Activated CD4-positive, alpha-beta T cell treated with anti-CD3 and anti-CD28 coated beads, Interleukin-2, Interleukin-4, amounts not matched to agents 100 ng/mL and 50 ng/mL, durations not matched to agents 16 hours and 8 hours (primary cell): ENCODE measurements at regions not wholly inside any gene's neighbourhood (a gene's known extent, or its start where the extent isn't known, plus 50 kb on each side); places are given as distances from the start of the nearest gene placed in this dataset.
"Not testable (repeated sequence)": the region's sequence is repeated elsewhere in the genome, so short reads cannot be mapped to it uniquely, and the experiment has no call there.

Source experiments
- DNase-seq: peaks from one replicate; pipeline ENCODE4 v3.0.0-alpha.2; 2020; ENCODE audit warnings: low spot score

GRCh38 chr2:146970981-146971380 lies 873.8 kb upstream of the ACVR2A start:
- not testable (repeated sequence) for DNase-seq

- not testable (repeated sequence) for DNase-seq
Measured at GRCh38 chr2:146969703-146970102, 875.1 kb upstream of the ACVR2A start.

DNA sequence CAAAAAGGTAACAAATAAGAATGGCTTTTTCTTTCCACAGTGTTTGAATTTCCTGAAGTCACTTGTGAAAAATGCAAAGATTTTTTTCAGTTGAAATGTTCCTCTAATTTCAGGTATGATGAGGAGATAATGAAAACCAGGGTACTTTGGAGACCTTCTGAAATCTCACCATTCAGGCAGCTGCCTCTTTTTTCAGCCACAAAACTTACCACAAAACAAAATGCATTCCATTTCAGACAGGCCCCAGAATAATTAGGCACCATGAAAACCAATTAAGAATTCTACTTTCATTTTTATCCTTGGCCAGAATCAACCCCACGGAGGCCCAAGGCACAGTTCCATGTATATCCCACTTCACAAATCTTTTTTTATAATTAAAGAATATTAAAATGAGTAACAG lies 880.3 kb upstream of the ACVR2A start:
- no peak for DNase-seq

GRCh38 chr2:146954544-146954943 lies 890.3 kb upstream of the ACVR2A start:
- DNase-seq: no peak

DNA sequence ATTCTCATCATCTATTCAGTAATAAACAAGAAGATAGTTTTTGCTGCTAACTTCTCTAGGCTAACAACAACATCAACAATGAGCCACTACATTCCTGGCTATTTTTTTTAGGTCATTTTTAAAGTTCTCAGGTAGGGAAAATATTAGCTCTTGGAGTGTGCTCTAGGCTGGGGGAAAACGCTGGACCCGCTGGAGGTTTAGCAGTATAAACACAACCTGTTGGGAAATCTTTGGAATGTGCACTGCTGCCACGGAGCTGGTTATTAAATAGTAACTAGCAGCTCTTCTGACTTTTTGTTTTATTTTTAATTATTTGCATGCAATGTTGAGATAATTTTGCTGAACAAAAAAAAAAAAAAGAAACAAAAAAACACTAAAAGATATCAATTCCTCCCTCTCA lies 892.1 kb upstream of the ACVR2A start:
- no peak for DNase-seq

DNA sequence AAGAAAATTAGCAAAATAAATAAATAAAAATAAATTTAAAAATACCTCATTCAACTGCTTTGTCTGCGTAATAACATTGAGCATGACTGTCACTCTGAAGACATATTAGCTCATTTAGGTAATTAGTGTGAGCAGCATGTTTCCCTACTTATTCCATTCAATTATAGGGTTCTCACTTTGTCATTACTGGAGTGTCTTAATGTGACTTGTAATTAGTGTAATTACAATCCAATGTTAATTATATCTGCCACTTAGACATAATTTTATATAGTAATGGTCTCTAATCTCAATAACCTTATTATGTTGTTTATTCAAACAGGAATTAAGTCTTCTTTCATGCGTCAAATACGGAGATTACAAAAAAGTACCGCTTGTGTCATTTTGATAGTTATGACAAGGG lies 893.9 kb upstream of the ACVR2A start:
- DNase-seq: no peak

DNA sequence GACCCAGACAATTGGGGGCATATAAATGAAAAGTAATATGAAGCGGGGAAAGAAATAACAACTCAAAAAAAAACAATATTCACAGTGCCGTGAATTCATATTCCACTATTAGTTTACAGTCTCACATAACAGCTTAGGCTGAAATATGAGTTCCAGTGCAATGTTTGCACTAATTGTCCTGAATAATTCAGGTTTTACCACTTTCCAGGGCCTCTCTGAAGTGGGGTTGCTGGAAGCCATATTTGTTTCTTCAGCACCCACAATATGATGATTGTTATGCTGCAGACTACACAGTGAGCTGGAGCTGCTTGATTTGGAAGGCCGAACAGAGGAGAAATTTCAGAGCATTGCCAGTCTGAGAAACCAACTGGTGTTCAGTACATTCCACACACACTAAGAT lies 894.5 kb upstream of the ACVR2A start:
- no peak for DNase-seq

- no peak for DNase-seq
Measured at GRCh38 chr2:146949400-146949799, 895.4 kb upstream of the ACVR2A start.

GRCh38 chr2:146944601-146945000 lies 900.2 kb upstream of the ACVR2A start:
- DNase-seq: no peak

GRCh38 chr2:146939991-146940685 lies 904.7 kb upstream of the ACVR2A start:
- DNase-seq: no peak

- DNase-seq: no peak
Measured at GRCh38 chr2:146934921-146935320, 909.9 kb upstream of the ACVR2A start.

- no peak for DNase-seq
Measured at GRCh38 chr2:146931109-146931508, 913.7 kb upstream of the ACVR2A start.

DNA sequence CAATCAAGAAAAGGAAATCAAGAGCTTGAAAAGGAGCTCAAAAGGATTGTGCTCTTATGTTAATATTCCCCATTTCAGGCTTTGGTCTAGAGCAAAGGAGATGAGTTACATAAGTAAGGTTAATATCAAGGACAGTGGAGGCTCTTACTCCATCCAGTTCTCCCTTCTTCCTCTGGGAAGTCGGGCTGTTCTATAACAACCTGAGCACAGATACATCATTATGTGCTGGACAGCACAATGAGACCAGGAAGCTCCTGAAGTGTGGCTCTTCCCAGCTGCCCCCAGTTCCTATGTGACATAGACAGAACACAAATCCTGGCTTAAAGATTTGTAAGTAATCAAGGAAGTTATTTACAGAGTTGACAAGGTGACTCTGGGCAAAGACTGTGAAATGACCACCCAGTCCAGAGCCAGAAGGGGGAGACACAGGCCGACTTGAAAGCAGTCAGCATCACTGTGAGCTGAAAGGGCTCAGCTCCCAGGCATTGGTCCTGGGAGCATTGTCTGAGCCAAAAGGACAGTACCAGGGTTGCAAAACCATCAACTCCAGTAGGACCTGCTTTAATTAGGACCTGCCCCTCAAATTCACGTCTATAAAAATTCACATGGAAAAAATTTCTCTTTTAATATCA lies 917.6 kb upstream of the ACVR2A start:
- DNase-seq: no peak

- no peak for DNase-seq
Measured at GRCh38 chr2:146918280-146918679, 926.5 kb upstream of the ACVR2A start.

DNA sequence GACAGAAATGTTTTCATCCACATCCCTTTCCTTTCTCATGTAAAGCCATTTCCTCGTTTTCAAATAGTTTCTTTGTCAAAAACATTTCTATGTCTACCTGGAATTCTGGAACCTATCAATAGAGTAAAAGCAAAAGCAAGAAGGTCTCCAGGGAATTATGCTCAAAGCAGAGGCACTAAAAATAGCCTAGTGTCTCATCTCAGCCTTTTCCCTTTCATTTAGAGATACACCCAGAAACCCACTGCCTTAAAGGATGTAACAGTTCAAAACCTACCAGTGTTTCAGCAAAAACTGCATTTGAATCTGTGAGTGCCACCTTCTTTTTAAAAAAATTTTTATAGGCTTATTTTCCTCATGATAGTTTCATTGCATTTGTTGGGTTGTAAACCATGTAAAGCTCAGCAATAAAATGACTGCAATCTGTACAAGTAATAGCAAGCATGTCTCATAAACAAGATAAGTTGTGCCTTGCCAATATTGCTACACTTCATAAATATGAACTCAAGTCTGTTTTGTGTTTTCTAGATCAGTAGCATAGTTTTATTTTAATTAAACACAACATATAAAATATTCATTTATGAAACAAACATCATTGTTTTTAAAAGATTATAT lies 927.3 kb upstream of the ACVR2A start:
- no peak for DNase-seq

- DNase-seq: no peak
Measured at GRCh38 chr2:146916914-146917313, 927.9 kb upstream of the ACVR2A start.

DNA sequence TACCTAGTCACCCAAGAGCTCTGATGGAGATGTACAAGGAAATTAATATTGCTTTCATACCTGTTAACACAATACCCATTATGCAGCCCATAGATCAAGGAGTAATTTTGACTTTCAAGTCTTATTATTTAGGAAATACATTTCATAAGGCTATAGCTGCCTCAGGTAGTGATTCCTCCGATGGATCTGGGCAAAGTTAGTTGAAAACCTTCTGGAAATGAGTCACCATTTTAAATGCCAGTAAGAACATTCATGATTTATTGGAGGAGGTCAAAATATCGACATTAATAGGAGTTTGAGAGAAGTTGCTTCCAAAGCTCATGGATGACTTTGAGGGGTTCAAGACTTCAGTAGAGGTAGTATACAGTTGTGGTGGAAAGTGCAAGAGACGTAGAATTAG lies 931.4 kb upstream of the ACVR2A start:
- DNase-seq: no peak

DNA sequence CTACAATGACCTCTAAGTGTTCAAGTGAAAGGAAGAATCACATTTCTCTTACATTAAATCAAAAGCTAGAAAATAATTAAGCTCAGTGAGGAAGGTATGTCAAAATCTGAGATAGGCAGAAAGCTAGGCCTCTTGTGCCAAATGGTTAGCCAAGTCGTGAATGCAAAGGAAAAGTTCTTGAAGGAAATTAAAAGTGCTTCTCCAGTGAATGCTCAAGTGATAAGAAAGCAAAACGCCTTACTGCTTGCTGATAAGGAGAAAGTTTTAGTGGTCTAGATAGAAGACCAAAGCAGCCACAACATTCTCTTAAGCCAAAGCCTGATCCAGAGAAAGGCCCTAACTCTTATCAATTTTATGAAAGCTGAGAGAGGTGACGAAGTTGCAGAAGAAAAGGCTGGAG lies 932.3 kb upstream of the ACVR2A start:
- DNase-seq: no peak

DNA sequence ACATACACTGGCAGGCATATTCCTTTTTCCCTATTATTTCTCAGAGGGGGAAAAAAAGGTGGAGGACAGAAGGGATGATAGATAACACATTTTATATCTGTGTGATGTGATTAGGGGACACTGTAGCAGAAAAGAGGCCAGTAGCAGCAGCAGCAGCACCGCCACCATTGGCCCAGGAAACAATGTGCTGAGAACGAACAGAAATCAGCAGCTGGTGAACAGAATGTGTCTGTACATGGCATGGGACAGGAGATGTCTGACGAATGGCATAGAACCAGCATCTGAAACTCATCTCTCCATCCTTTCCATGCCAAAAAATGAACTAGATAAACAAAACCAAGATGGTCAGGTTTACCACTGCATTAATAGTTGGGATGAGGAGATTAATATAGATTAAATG lies 936.1 kb upstream of the ACVR2A start:
- no peak for DNase-seq

GRCh38 chr2:146898083-146898482 lies 946.7 kb upstream of the ACVR2A start:
- no peak for DNase-seq

DNA sequence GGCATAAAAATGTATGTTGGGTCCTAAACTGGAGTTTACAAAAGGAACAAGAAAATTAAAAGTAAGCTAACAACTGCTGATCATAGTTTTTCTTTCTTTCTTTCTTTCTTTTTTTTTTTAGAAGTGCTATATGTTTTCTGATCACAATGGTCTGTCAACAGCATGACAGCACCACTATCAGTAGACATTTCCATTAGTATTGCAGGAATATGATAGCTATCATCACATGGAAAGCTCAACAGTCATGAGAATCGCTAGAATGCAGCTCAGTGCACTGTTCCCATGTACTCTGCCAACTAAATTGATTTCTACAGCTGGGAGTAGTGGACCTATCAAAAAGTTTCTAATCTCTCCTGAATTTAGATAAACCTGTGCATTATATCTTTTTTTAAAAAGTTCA lies 950.3 kb upstream of the ACVR2A start:
- DNase-seq: no peak

DNA sequence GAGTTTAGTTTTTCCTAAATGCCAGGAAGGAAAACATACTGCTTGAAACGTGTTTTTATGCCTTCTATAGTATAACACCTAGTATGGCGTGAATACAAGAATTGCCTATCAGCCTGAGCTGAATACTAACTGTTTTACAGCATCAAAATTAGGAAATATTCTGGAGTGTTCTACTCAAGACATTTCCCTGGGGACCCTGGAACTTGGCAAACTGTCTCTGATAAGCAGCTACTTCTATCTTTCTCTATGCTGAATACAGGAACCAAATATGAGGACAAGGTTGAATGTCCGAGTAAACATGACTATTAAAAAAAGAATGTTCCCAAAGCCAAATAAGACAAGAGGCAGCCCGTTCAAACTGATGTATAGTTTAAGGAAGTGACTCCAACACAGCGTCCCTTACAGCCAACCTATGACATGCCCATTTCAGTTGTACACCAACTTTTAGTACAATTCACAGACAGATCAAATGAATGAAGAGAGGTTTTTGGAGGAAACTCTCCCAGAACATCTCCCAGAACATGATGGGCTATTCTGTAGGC lies 951.3 kb upstream of the ACVR2A start:
- no peak for DNase-seq

DNA sequence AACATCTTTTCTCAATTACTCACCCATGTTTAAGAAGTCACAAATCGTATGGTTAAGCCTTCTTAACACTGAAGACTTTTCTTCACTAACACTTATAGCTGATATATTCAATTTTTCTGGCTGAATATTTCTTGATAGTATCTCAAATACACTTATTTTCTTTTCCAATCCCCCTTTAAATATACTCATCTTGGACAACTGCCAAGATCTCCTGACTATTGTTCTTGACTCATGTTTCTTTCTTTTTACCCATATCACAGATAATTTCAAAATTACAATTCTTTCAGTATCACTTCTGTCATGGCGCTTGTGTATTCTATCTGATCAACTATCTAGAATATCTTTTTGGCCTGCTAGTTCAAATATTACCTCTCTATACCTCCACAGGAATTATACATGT lies 954.3 kb upstream of the ACVR2A start:
- no peak for DNase-seq
